HepG2 (cell line): ENCODE measurements at regions not wholly inside any gene's neighbourhood (a gene's known extent, or its start where the extent isn't known, plus 50 kb on each side); places are given as distances from the start of the nearest gene placed in this dataset.

Experiments
- ATAC-seq: fragments of 200-7000 bp; cut with Tn5 transposase; 3 replicates; pipeline ENCODE4 v1.9.1; 2020; ENCODE audit warnings: mild to moderate bottlenecking, moderate library complexity
- BruUV-seq: library from RNA; stranded (reverse); fragments of 400-500 nt; replicated peaks from 2 replicates; lab custom pipeline; 2021; lab: Mats Ljungman, UMichigan
- CTCF ChIA-PET: fragments of 300-600 bp; formaldehyde crosslinking; extraction: SDS; loops from one replicate; lab custom pipeline; 2021; ENCODE audit warnings: low total read pairs, inconsistent platforms, low intra/inter-chr PET ratio; lab: Yijun Ruan, JAX
- POLR2A ChIA-PET: fragments of 350-600 bp; sonication (Branson Sonifier 250); formaldehyde crosslinking; loops from one replicate; lab custom pipeline; 2020; ENCODE audit warnings: antibody characterized with exemption, inconsistent platforms; lab: Yijun Ruan, JAX
- DNase-seq: peaks from one replicate; pipeline ENCODE4 v3.0.0-alpha.2; 2015; ENCODE audit warnings: low spot score
- FAIRE-seq: peaks from 3 replicates; lab custom pipeline; 2011; peaks lifted over from hg19 to GRCh38; lab: Jason Lieb, UNC
- H2AFZ ChIP-seq: one replicate; pipeline ENCODE4 v1.6.1; 2011; ENCODE audit warnings: low read length, inconsistent platforms
- H3K27ac ChIP-seq: fragments of 300-600 bp; 3 replicates; pipeline ENCODE4 v1.8.0; 2011; ENCODE audit warnings: mixed run types, mild to moderate bottlenecking, mixed read lengths, low read length, inconsistent platforms; ENCODE audit not compliant: insufficient read depth; ENCODE audit errors: extremely low read length
- H3K27me3 ChIP-seq, 2 experiments: fragments of 200-600 bp in 1 of 2; 2 replicates in 1 of 2; 3 replicates in 1 of 2; pipeline versions ENCODE4 v1.6.0 to v1.8.0; 2011; ENCODE audit warnings: low read length in 2 of 2, mild to moderate bottlenecking in 2 of 2, moderate library complexity in 2 of 2, inconsistent platforms in 1 of 2; ENCODE audit not compliant: insufficient read depth in 2 of 2, control insufficient read depth in 1 of 2
- H3K36me3 ChIP-seq, 2 experiments: fragments of 200-600 bp in 1 of 2; replicated peaks in 1 of 2; 2 replicates in 1 of 2; 3 replicates in 1 of 2; pipeline versions ENCODE4 v1.5.1 to v1.8.0; 2011; ENCODE audit warnings: low read length in 2 of 2, inconsistent platforms in 1 of 2; ENCODE audit not compliant: insufficient read depth in 2 of 2, control insufficient read depth in 1 of 2
- H3K4me1 ChIP-seq: 2 replicates; pipeline ENCODE4 v1.5.1; 2012; ENCODE audit warnings: low read length, inconsistent platforms; ENCODE audit not compliant: insufficient read depth
- H3K4me2 ChIP-seq: 2 replicates; pipeline ENCODE4 v1.6.0; 2011; ENCODE audit warnings: low read depth, low read length, inconsistent platforms
- H3K4me3 ChIP-seq, 3 experiments: fragments of 200-600 bp in 1 of 3; sonication (generic), shearing (Covaris generic) in 1 of 3; replicated peaks in 1 of 3; 2 replicates each; pipeline ENCODE4 v1.5.1; 2011 to 2016; ENCODE audit warnings: low read length in 3 of 3, inconsistent platforms in 2 of 3, low read depth in 2 of 3, mild to moderate bottlenecking in 2 of 3, control low read depth in 1 of 3, mixed read lengths in 1 of 3; ENCODE audit not compliant: insufficient read depth in 1 of 3
- H3K79me2 ChIP-seq: one replicate; pipeline ENCODE4 v1.6.1; 2011; ENCODE audit warnings: low read length, inconsistent platforms; ENCODE audit not compliant: insufficient read depth
- H3K9ac ChIP-seq: 2 replicates; pipeline ENCODE4 v1.6.0; 2011; ENCODE audit warnings: mild to moderate bottlenecking, low read depth, low read length, inconsistent platforms; ENCODE audit not compliant: insufficient read depth
- H3K9me3 ChIP-seq: 2 replicates; pipeline ENCODE4 v1.5.1; 2012; ENCODE audit warnings: mild to moderate bottlenecking, low read length
- H4K20me1 ChIP-seq: 2 replicates; pipeline ENCODE4 v1.6.0; 2011; ENCODE audit warnings: inconsistent platforms, mild to moderate bottlenecking, low read length, moderate library complexity; ENCODE audit not compliant: insufficient read depth
- BCL3 ChIP-seq: sonication (generic); formaldehyde crosslinking; IDR thresholded peaks from 2 replicates; pipeline ENCODE4 v1.5.1; 2020; ENCODE audit warnings: mild to moderate bottlenecking, missing genetic modification reagents, moderate library complexity
- MIXL1 ChIP-seq: IDR thresholded peaks from 2 replicates; pipeline ENCODE4 v1.6.1; 2016
- MXD1 ChIP-seq: sonication (generic); formaldehyde crosslinking; IDR thresholded peaks from 2 replicates; pipeline ENCODE4 v1.4.0; 2020; ENCODE audit warnings: mild to moderate bottlenecking, missing genetic modification reagents
- MYNN ChIP-seq: sonication (generic); formaldehyde crosslinking; IDR thresholded peaks from 2 replicates; pipeline ENCODE4 v1.4.0; 2020; ENCODE audit warnings: mild to moderate bottlenecking, low read depth, missing genetic modification reagents
- RFX3 ChIP-seq: IDR thresholded peaks from 2 replicates; pipeline ENCODE4 v1.6.1; 2016; ENCODE audit warnings: missing biosample characterization, missing genetic modification reagents
- SPEN ChIP-seq: sonication (generic); formaldehyde crosslinking; IDR thresholded peaks from 2 replicates; pipeline ENCODE4 v1.5.1; 2020; ENCODE audit warnings: low read depth, mild to moderate bottlenecking, missing genetic modification reagents
- TFDP2 ChIP-seq: sonication (generic); formaldehyde crosslinking; IDR thresholded peaks from 2 replicates; pipeline ENCODE4 v1.4.0; 2020; ENCODE audit warnings: missing genetic modification reagents
- ZBTB37 ChIP-seq: sonication (generic); formaldehyde crosslinking; IDR thresholded peaks from 2 replicates; pipeline ENCODE4 v1.4.0; 2020; ENCODE audit warnings: mild to moderate bottlenecking, missing genetic modification reagents
- ZNF180 ChIP-seq: sonication (generic); formaldehyde crosslinking; IDR thresholded peaks from 2 replicates; pipeline ENCODE4 v1.4.0; 2020; ENCODE audit warnings: low read depth, missing genetic modification reagents, borderline replicate concordance
- ZNF431 ChIP-seq: sonication (generic); formaldehyde crosslinking; IDR thresholded peaks from 2 replicates; pipeline ENCODE4 v1.9.0; 2022; ENCODE audit warnings: missing genetic modification reagents, low read depth, mild to moderate bottlenecking, borderline replicate concordance
- ZNF615 ChIP-seq: sonication (generic); formaldehyde crosslinking; IDR thresholded peaks from 2 replicates; pipeline ENCODE4 v1.5.0; 2020; ENCODE audit warnings: mild to moderate bottlenecking, missing genetic modification reagents, borderline replicate concordance
- ZNF644 ChIP-seq: IDR thresholded peaks from 2 replicates; pipeline ENCODE4 v1.6.1; 2016; ENCODE audit warnings: low read depth
- WGBS: methylation state at CpG from one replicate; pipeline ENCODE4 v1.1.6; 2017; ENCODE audit warnings: low lambda C conversion rate; 5-methylcytosine and 5-hydroxymethylcytosine counted together
- in situ Hi-C: cut with HindIII; loops from 2 replicates; pipeline ENCODE4 v1.10.0; 2017; ENCODE audit warnings: low pct_unique_long_range_greater_than_20kb; ENCODE audit not compliant: extremely low pct_ligation_motif_present
- intact Hi-C: fragments of 100-400 bp; cut with micrococcal nuclease; formaldehyde crosslinking; loops from one replicate; pipeline ENCODE4 v1.10.0; 2022; ENCODE audit not compliant: unreplicated experiment

GRCh38 chr5:58046371-58046770 lies 413.5 kb downstream of the PLK2 start:
- ATAC-seq = no peak
- Histone ChIP-seq H3K9me3 (no peaks in the 10 kb centered on the region), H3K27me3 (no peaks in the 10 kb centered on the region), H3K4me3 (no peak overlapping the region), H3K27ac (no peak overlapping the region), H3K4me1 (no peaks in the 10 kb centered on the region), H2AFZ (no peak overlapping the region), H3K36me3 (no peaks in the 10 kb centered on the region), H3K9ac (no peak overlapping the region), H3K4me2 (no peak overlapping the region), H3K79me2 (no peaks in the 10 kb centered on the region), H4K20me1 (no peaks in the 10 kb centered on the region)
- FAIRE-seq = no peak
- intact Hi-C loops = no loop called here
- DNase-seq = no peak
- WGBS = no CpG with 5 or more reads among the region's 1 CpG
- in situ Hi-C loops = no loop called here
- POLR2A ChIA-PET = no interaction called here
- no TSS peak for BruUV-seq
- CTCF ChIA-PET = no interaction called here
- TF ChIP-seq ZNF180 (CRISPR knock-in tag) = no peak
- TF ChIP-seq MXD1 = no peak
- TF ChIP-seq MYNN = no peak
- TF ChIP-seq ZBTB37 (CRISPR knock-in tag) = no peak
- TF ChIP-seq SPEN (CRISPR knock-in tag) = no peak
- TF ChIP-seq RFX3 (CRISPR knock-in tag) = no peak
- TF ChIP-seq ZNF431 (CRISPR knock-in tag) = no peak
- TF ChIP-seq ZNF615 = no peak
- no peak for TF ChIP-seq ZNF644
- TF ChIP-seq TFDP2 = no peak
- TF ChIP-seq BCL3 (CRISPR knock-in tag) = no peak
- TF ChIP-seq MIXL1 (CRISPR knock-in tag) = no peak
